ENCODE measurements at regions not wholly inside any gene's neighbourhood (a gene's known extent, or its start where the extent isn't known, plus 50 kb on each side); places are given as distances from the start of the nearest gene placed in this dataset.

GRCh38 chr14:22472935-22473854 lies 115.8 kb downstream of the DAD1 start:
- TF ChIP-seq RAD21 (IDR thresholded peaks at IDR 0.05 in 1 of 2, conservative IDR thresholded peaks at IDR 0.05 in 1 of 2; ENCODE audit: low read depth in 2 of 2, low read length in 2 of 2) (peak; percentile 84 to 87), CHD2 (IDR thresholded peaks at IDR 0.05; ENCODE audit: low read length) (no peak), TCF12 (IDR thresholded peaks at IDR 0.05; ENCODE audit: low read depth, low read length) (no peak), SIX5 (IDR thresholded peaks at IDR 0.05; ENCODE audit: low read depth, low read length) (no peak), TAF7 (optimal IDR thresholded peaks at IDR 0.05; ENCODE audit: borderline replicate concordance, low read depth, low read length) (no peak), CTCF (IDR thresholded peaks at IDR 0.05; ENCODE audit: control extremely low read depth in 1 of 3, insufficient read depth in 1 of 3, low read depth in 1 of 3, low read length in 3 of 3) (peak in 2 of 3 experiments; percentile 63 to 75; a peak in 3 of 4 replicates)
- POLR2A ChIA-PET (ENCODE audit: partially characterized antibody): interaction anchor here (0.7 kb wide), 1 partner anchor 14 kb away, joined by 3 read pairs; no protein-coding TSS in a partner anchor
- no peaks in the 10 kb centered on the region for H3K36me3 ChIP-seq (ENCODE audit: control insufficient read depth in 2 of 4, insufficient read depth in 4 of 4, low read length in 3 of 4)
- no peak overlapping the region for H2BK120ac ChIP-seq (replicated peaks; ENCODE audit: low read depth, low read length)
- H3K23me2 ChIP-seq (ENCODE audit: low read depth, low read length): no peaks in the 10 kb centered on the region
- H2BK5ac ChIP-seq (ENCODE audit: low read depth, low read length): no peak overlapping the region; the same call in 1 of the 2 replicates
- no peak overlapping the region for H4K91ac ChIP-seq (replicated peaks; ENCODE audit: insufficient read length, low read length)
- CTCF ChIA-PET (ENCODE audit: partially characterized antibody): interaction anchor here (0.5 to 7.7 kb wide), 25 partner anchors 9 to 809 kb away, joined by 3 to 142 read pairs (median 4); no protein-coding TSS in a partner anchor
- H3K79me1 ChIP-seq (ENCODE audit: low read depth, low read length): no peaks in the 10 kb centered on the region
- H4K5ac ChIP-seq (ENCODE audit: insufficient read length, low read depth, low read length): no peak overlapping the region
- H2BK12ac ChIP-seq (ENCODE audit: low read depth, low read length): no peak overlapping the region
- no peak overlapping the region for H2BK15ac ChIP-seq (ENCODE audit: low read length)
- no peak overlapping the region for H4K8ac ChIP-seq (ENCODE audit: extremely low read depth, insufficient read depth, low read length)
- no peaks in the 10 kb centered on the region; a peak in 1 of 7 replicates for H3K27me3 ChIP-seq (replicated peaks in 1 of 4; ENCODE audit: control insufficient read depth in 3 of 4, extremely low read depth in 1 of 4, insufficient read depth in 3 of 4, low read length in 3 of 4)
- no peak overlapping the region for H2AK5ac ChIP-seq (ENCODE audit: low read depth, low read length)
- H3K18ac ChIP-seq (ENCODE audit: extremely low read depth, low read length): no peak overlapping the region
- 57% methylated on average over 12 of the region's 12 CpGs; no CpG with 5 or more reads in 1 of the 2 experiments for WGBS, 2 experiments (ENCODE audit: extremely low coverage in 1 of 2, insufficient coverage in 1 of 2, insufficient read length in 1 of 2, insufficient replicate concordance in 2 of 2, low coverage in 1 of 2, low lambda C conversion rate in 2 of 2, missing lambda C conversion rate in 1 of 2)
- H3K27ac ChIP-seq (ENCODE audit: low read depth, low read length): no peak overlapping the region
- H3K4me1 ChIP-seq (replicated peaks in 1 of 4; ENCODE audit: control insufficient read depth in 3 of 4, insufficient read depth in 4 of 4, low read length in 3 of 4): peaks cover 0 to 4% (median under 1%) of the 10 kb centered on the region in 4 experiments; a peak in 2 of 7 replicates
- no peak overlapping the region for H3K23ac ChIP-seq (ENCODE audit: insufficient read length)
- no peak overlapping the region for H3K4ac ChIP-seq (replicated peaks; ENCODE audit: insufficient read length, low read depth, low read length)
- FAIRE-seq (no peak), DNase-seq (ENCODE audit: low read depth in 1 of 2, low spot score in 2 of 2) (peak in 1 of 2 experiments; percentile 66)
- no peaks in the 10 kb centered on the region for H4K20me1 ChIP-seq (replicated peaks in 1 of 2; ENCODE audit: control insufficient read depth in 1 of 2, insufficient read depth in 2 of 2, low read length in 2 of 2)
- H2BK20ac ChIP-seq (ENCODE audit: low read length): peak overlapping the region; percentile 10; the same call in 1 of the 2 replicates
- H3K56ac ChIP-seq (replicated peaks; ENCODE audit: insufficient read length, low read depth, low read length): no peak overlapping the region
- H3K9me3 ChIP-seq (ENCODE audit: insufficient read depth in 2 of 2, low read depth in 1 of 2, low read length in 1 of 2): no peaks in the 10 kb centered on the region
- H3K14ac ChIP-seq (ENCODE audit: insufficient read length): no peak overlapping the region
- H3K9ac ChIP-seq (replicated peaks in 1 of 4; ENCODE audit: extremely low read depth in 1 of 4, low read depth in 3 of 4, low read length in 3 of 4): no peak overlapping the region
- no peaks in the 10 kb centered on the region for H3K79me2 ChIP-seq (ENCODE audit: control insufficient read depth in 1 of 2, insufficient read depth in 2 of 2, low read length in 2 of 2)
- H3K4me3 ChIP-seq (ENCODE audit: extremely low read depth in 1 of 4, insufficient read depth in 2 of 4, low read depth in 3 of 4, low read length in 4 of 4): no peak overlapping the region
- peak overlapping the region; percentile 90; the same call in 1 of the 2 replicates for H2AFZ ChIP-seq (ENCODE audit: low read length)
- no peak overlapping the region for H3K4me2 ChIP-seq (ENCODE audit: insufficient read depth in 1 of 2, low read depth in 2 of 2, low read length in 2 of 2)
